NCI-H524 treated with DMSO at 0.1 percent for 48 hours (cell line): ENCODE measurements at regions not wholly inside any gene's neighbourhood (a gene's known extent, or its start where the extent isn't known, plus 50 kb on each side); places are given as distances from the start of the nearest gene placed in this dataset.
"Not testable (repeated sequence)": the region's sequence is repeated elsewhere in the genome, so short reads cannot be mapped to it uniquely, and the experiment has no call there.

Experiments
- DNase-seq: peaks from one replicate; lab custom pipeline; 2025; lab: John Stamatoyannopoulos, UW

- no peak for DNase-seq
These were observed 208.6 kb downstream of the CXCL12 start for GRCh38 chr10:44176311-44176710.

- DNase-seq = no peak
These were observed 211.3 kb downstream of the CXCL12 start for GRCh38 chr10:44173608-44173894.

- DNase-seq = no peak
These were observed 211.9 kb downstream of the CXCL12 start for GRCh38 chr10:44172883-44173607.

GRCh38 chr10:44171765-44172164, 213.1 kb downstream of the CXCL12 start:
- DNase-seq = no peak

GRCh38 chr10:44168478-44168877, 216.4 kb downstream of the CXCL12 start:
- no peak for DNase-seq

- no peak for DNase-seq
These were observed 217.1 kb downstream of the CXCL12 start for GRCh38 chr10:44167752-44168151.

- DNase-seq = no peak
These were observed 218.5 kb downstream of the CXCL12 start for GRCh38 chr10:44166441-44166840.

GRCh38 chr10:44164251-44164956, 220.5 kb downstream of the CXCL12 start:
- DNase-seq = no peak

- no peak for DNase-seq
These were observed 223.7 kb downstream of the CXCL12 start for GRCh38 chr10:44161184-44161583.

GRCh38 chr10:44157574-44157973, 227.3 kb downstream of the CXCL12 start:
- no peak for DNase-seq

GRCh38 chr10:44154956-44155355, 229.9 kb downstream of the CXCL12 start:
- DNase-seq = no peak

GRCh38 chr10:44153918-44154670, 230.8 kb downstream of the CXCL12 start:
- DNase-seq = no peak

GRCh38 chr10:44143556-44143955, 241.3 kb downstream of the CXCL12 start:
- DNase-seq = no peak

GRCh38 chr10:44132361-44133289, 252.3 kb downstream of the CXCL12 start:
- DNase-seq = no peak

- no peak for DNase-seq
These were observed 258.6 kb downstream of the CXCL12 start for GRCh38 chr10:44126291-44126717.

- DNase-seq = no peak
These were observed 259.0 kb downstream of the CXCL12 start for GRCh38 chr10:44125879-44126278.

- no peak for DNase-seq
These were observed 266.4 kb downstream of the CXCL12 start for GRCh38 chr10:44118500-44118899.

- DNase-seq = no peak
These were observed 268.4 kb downstream of the CXCL12 start for GRCh38 chr10:44116474-44116873.

- DNase-seq = no peak
These were observed 269.4 kb downstream of the CXCL12 start for GRCh38 chr10:44115516-44115915.

GRCh38 chr10:44114441-44114840, 270.5 kb downstream of the CXCL12 start:
- DNase-seq = no peak

- DNase-seq = not testable (repeated sequence)
These were observed 272.6 kb downstream of the CXCL12 start for GRCh38 chr10:44112280-44112679.

- no peak for DNase-seq
These were observed 279.2 kb downstream of the CXCL12 start for GRCh38 chr10:44105696-44106095.
